B cell (primary cell): ENCODE measurements at regions not wholly inside any gene's neighbourhood (a gene's known extent, or its start where the extent isn't known, plus 50 kb on each side); places are given as distances from the start of the nearest gene placed in this dataset.

Experiments used
- EZH2 ChIP-seq: IDR thresholded peaks from 2 replicates; pipeline ENCODE4 v1.6.1; 2012; ENCODE audit warnings: borderline replicate concordance, low read depth, mild to moderate bottlenecking, moderate library complexity, low read length; ENCODE audit not compliant: insufficient read depth, poor library complexity, severe bottlenecking
- TF ChIP-seq, protein P1 (sequence below): fragments of 200-600 bp; IDR thresholded peaks from one replicate; pipeline ENCODE4 v1.8.0; 2022; ENCODE audit warnings: antibody characterized with exemption, mild to moderate bottlenecking

DNA sequence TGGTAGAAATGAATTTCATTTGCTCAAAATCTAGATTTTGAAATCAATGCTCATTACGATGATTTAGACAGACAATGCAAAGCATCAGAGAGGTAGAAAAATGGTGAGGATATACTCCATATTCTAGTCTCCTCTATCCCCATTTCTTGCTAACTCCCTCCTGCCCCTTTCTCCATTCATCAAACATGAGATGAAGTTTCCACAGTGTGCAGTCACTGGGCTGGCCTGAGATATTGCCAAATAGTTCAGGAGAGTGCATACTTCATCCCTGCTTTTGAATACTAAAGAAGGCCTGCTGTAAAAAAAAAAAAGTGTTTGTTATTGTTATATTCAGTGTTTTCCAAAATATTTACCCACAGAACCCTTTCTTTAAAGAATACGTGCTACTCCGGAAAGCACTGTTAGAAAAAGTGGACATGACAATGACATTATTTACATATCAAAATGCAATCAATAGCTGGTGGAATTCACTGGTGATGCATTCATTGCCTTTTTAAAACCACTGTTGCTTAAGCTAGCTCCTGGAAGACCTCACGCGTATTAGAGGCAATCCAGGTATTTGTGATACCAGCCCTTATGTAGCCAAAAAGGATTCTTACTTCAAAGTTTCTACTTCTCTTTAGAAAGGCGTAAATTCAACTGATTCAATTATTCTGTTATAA is 247.6 kb upstream of the SOX2 start:
- TF ChIP-seq, protein P1, sequence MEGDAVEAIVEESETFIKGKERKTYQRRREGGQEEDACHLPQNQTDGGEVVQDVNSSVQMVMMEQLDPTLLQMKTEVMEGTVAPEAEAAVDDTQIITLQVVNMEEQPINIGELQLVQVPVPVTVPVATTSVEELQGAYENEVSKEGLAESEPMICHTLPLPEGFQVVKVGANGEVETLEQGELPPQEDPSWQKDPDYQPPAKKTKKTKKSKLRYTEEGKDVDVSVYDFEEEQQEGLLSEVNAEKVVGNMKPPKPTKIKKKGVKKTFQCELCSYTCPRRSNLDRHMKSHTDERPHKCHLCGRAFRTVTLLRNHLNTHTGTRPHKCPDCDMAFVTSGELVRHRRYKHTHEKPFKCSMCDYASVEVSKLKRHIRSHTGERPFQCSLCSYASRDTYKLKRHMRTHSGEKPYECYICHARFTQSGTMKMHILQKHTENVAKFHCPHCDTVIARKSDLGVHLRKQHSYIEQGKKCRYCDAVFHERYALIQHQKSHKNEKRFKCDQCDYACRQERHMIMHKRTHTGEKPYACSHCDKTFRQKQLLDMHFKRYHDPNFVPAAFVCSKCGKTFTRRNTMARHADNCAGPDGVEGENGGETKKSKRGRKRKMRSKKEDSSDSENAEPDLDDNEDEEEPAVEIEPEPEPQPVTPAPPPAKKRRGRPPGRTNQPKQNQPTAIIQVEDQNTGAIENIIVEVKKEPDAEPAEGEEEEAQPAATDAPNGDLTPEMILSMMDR, result no peak
- no peak for TF ChIP-seq EZH2
